ENCODE measurements at regions not wholly inside any gene's neighbourhood (a gene's known extent, or its start where the extent isn't known, plus 50 kb on each side); places are given as distances from the start of the nearest gene placed in this dataset.

- Histone ChIP-seq H2AFZ (ENCODE audit: low read depth) (peak overlapping the region; percentile 44), H3K79me2 (ENCODE audit: insufficient read depth, low read depth) (no peaks in the 10 kb centered on the region), H3K4me3 (IDR thresholded peaks at IDR 0.05; ENCODE audit: insufficient read depth, low read depth, low read length) (peak overlapping the region; percentile 1), H4K20me1 (ENCODE audit: insufficient read depth) (no peaks in the 10 kb centered on the region), H3K9ac (no peak overlapping the region), H3K27me3 (ENCODE audit: insufficient read depth, low read depth) (no peaks in the 10 kb centered on the region), H3K4me2 (peak overlapping the region; percentile 68), H3K27ac (peak overlapping the region; percentile 29; the same call in 1 of the 2 replicates), H3K4me1 (ENCODE audit: low read depth, poor library complexity, severe bottlenecking) (peaks cover 52% of the 10 kb centered on the region), H3K36me3 (ENCODE audit: insufficient read depth) (no peaks in the 10 kb centered on the region)
- no peak for TF ChIP-seq CTCF (conservative IDR thresholded peaks at IDR 0.05; ENCODE audit: low read depth, low read length)
Measured at GRCh38 chr2:38168710-38169480, 92.9 kb upstream of the CYP1B1 start.

- no peak overlapping the region for H3K27ac ChIP-seq
- no peak for TF ChIP-seq CTCF (conservative IDR thresholded peaks at IDR 0.05; ENCODE audit: low read depth, low read length)
- no peaks in the 10 kb centered on the region for H3K79me2 ChIP-seq (ENCODE audit: insufficient read depth, low read depth)
- H3K4me1 ChIP-seq (ENCODE audit: low read depth, poor library complexity, severe bottlenecking), result peaks cover 52% of the 10 kb centered on the region
- no peak overlapping the region for H2AFZ ChIP-seq (ENCODE audit: low read depth)
- H3K36me3 ChIP-seq (ENCODE audit: insufficient read depth), result no peaks in the 10 kb centered on the region
- H3K27me3 ChIP-seq (ENCODE audit: insufficient read depth, low read depth), result no peaks in the 10 kb centered on the region
- H3K4me3 ChIP-seq (IDR thresholded peaks at IDR 0.05; ENCODE audit: insufficient read depth, low read depth, low read length), result peak overlapping the region; percentile 1
- H3K4me2 ChIP-seq, result peak overlapping the region; percentile 68
- no peak overlapping the region for H3K9ac ChIP-seq
- H4K20me1 ChIP-seq (ENCODE audit: insufficient read depth), result no peaks in the 10 kb centered on the region
Measured at GRCh38 chr2:38167968-38168350, 92.0 kb upstream of the CYP1B1 start.

- peak overlapping the region; percentile 53; the same call in 1 of the 2 replicates for H3K4me2 ChIP-seq
- no peaks in the 10 kb centered on the region for H3K36me3 ChIP-seq (ENCODE audit: insufficient read depth)
- H4K20me1 ChIP-seq (ENCODE audit: insufficient read depth), result no peaks in the 10 kb centered on the region
- H3K27ac ChIP-seq, result no peak overlapping the region
- H2AFZ ChIP-seq (ENCODE audit: low read depth), result no peak overlapping the region
- H3K4me1 ChIP-seq (ENCODE audit: low read depth, poor library complexity, severe bottlenecking), result peaks cover 62% of the 10 kb centered on the region
- no peaks in the 10 kb centered on the region for H3K27me3 ChIP-seq (ENCODE audit: insufficient read depth, low read depth)
- H3K79me2 ChIP-seq (ENCODE audit: insufficient read depth, low read depth), result no peaks in the 10 kb centered on the region
- H3K9ac ChIP-seq, result no peak overlapping the region
- TF ChIP-seq CTCF (conservative IDR thresholded peaks at IDR 0.05; ENCODE audit: low read depth, low read length), result no peak
- no peak overlapping the region for H3K4me3 ChIP-seq (IDR thresholded peaks at IDR 0.05; ENCODE audit: insufficient read depth, low read depth, low read length)
Measured at GRCh38 chr2:38165698-38166097, 89.7 kb upstream of the CYP1B1 start.

DNA sequence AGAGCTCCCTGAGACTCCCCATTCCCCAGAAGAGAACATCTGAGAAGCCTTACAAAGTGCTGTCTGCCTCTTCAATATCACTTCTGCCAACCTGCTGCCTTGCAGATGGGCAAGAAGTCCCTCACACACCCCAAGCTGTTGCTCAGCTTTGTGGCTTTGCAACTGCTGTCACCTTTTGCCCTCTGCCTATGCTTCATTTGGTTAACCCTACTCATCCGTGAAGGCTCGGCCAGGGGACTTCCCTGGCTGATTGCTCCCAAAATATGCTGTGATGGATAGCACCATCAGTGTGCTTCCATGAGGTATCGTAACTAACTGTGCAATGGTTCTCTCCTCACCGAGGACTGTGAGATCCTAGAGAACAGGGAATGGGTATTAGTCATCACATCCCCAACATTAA lies 88.9 kb upstream of the CYP1B1 start:
- Histone ChIP-seq H3K9ac (no peak overlapping the region), H3K4me3 (IDR thresholded peaks at IDR 0.05; ENCODE audit: insufficient read depth, low read depth, low read length) (no peak overlapping the region), H3K79me2 (ENCODE audit: insufficient read depth, low read depth) (no peaks in the 10 kb centered on the region), H3K36me3 (ENCODE audit: insufficient read depth) (no peaks in the 10 kb centered on the region), H2AFZ (ENCODE audit: low read depth) (no peak overlapping the region), H4K20me1 (ENCODE audit: insufficient read depth) (no peaks in the 10 kb centered on the region), H3K27me3 (ENCODE audit: insufficient read depth, low read depth) (no peaks in the 10 kb centered on the region), H3K4me1 (ENCODE audit: low read depth, poor library complexity, severe bottlenecking) (peaks cover 68% of the 10 kb centered on the region), H3K27ac (no peak overlapping the region), H3K4me2 (no peak overlapping the region)
- no peak for TF ChIP-seq CTCF (conservative IDR thresholded peaks at IDR 0.05; ENCODE audit: low read depth, low read length)
